H1 (cell line): ENCODE measurements at regions not wholly inside any gene's neighbourhood (a gene's known extent, or its start where the extent isn't known, plus 50 kb on each side); places are given as distances from the start of the nearest gene placed in this dataset.

Experiments
- CTCF ChIA-PET: fragments of 300-600 bp; sonication (Branson Sonifier 250); formaldehyde crosslinking; loops from one replicate; lab custom pipeline; 2021; ENCODE audit not compliant: partially characterized antibody; lab: Charles Lee
- POLR2A ChIA-PET: fragments of 300-600 bp; sonication (Branson Sonifier 250); formaldehyde crosslinking; loops from one replicate; lab custom pipeline; 2021; ENCODE audit warnings: inconsistent platforms; ENCODE audit not compliant: partially characterized antibody; lab: Charles Lee
- DNase-seq, 2 experiments: peaks; one replicate each; pipeline versions ENCODE4 v3.0.0 to v3.0.0-alpha.2; 2010 to 2022; ENCODE audit warnings: low spot score in 2 of 2, low read depth in 1 of 2, mixed read lengths in 1 of 2
- FAIRE-seq: peaks from 2 replicates; lab custom pipeline; 2011; peaks lifted over from hg19 to GRCh38; lab: Jason Lieb, UNC
- H2AFZ ChIP-seq: 2 replicates; pipeline ENCODE4 v1.8.1; 2012; ENCODE audit warnings: low read length, inconsistent platforms
- H2AK5ac ChIP-seq: 2 replicates; pipeline ENCODE4 v1.6.1; 2013; ENCODE audit warnings: low read depth, low read length
- H2BK120ac ChIP-seq: replicated peaks from 2 replicates; pipeline ENCODE3; 2013; ENCODE audit warnings: low read depth, low read length, inconsistent platforms
- H2BK12ac ChIP-seq: 2 replicates; pipeline ENCODE4 v1.6.1; 2013; ENCODE audit warnings: low read depth, low read length
- H2BK15ac ChIP-seq: 2 replicates; pipeline ENCODE4 v1.6.1; 2013; ENCODE audit warnings: low read length
- H2BK20ac ChIP-seq: 2 replicates; pipeline ENCODE4 v1.6.1; 2013; ENCODE audit warnings: low read length
- H2BK5ac ChIP-seq: 2 replicates; pipeline ENCODE4 v1.6.1; 2013; ENCODE audit warnings: low read depth, low read length
- H3K14ac ChIP-seq: 2 replicates; pipeline ENCODE4 v1.6.1; 2013; ENCODE audit warnings: inconsistent platforms; ENCODE audit not compliant: insufficient read length
- H3K18ac ChIP-seq: 2 replicates; pipeline ENCODE4 v1.6.1; 2013; ENCODE audit warnings: low read length; ENCODE audit errors: extremely low read depth
- H3K23ac ChIP-seq: 2 replicates; pipeline ENCODE4 v1.6.1; 2013; ENCODE audit warnings: inconsistent platforms; ENCODE audit not compliant: insufficient read length
- H3K23me2 ChIP-seq: 2 replicates; pipeline ENCODE4 v1.6.1; 2013; ENCODE audit warnings: low read depth, low read length
- H3K27ac ChIP-seq: 2 replicates; pipeline ENCODE4 v1.6.1; 2011; ENCODE audit warnings: low read depth, low read length, inconsistent platforms
- H3K27me3 ChIP-seq, 4 experiments: replicated peaks in 1 of 4; 1 replicate in 1 of 4; 2 replicates in 3 of 4; pipeline versions ENCODE4 v1.6.1 to v1.8.1; 2011 to 2013; ENCODE audit warnings: low read length in 3 of 4, mild to moderate bottlenecking in 3 of 4, inconsistent platforms in 2 of 4, mixed read lengths in 2 of 4, moderate library complexity in 1 of 4; ENCODE audit not compliant: control insufficient read depth in 3 of 4, insufficient read depth in 3 of 4; ENCODE audit errors: extremely low read depth in 1 of 4
- H3K36me3 ChIP-seq, 4 experiments: 2 replicates each; pipeline versions ENCODE4 v1.6.1 to v1.8.1; 2011 to 2013; ENCODE audit warnings: mild to moderate bottlenecking in 4 of 4, low read length in 3 of 4, moderate library complexity in 2 of 4, control low read depth in 1 of 4, inconsistent platforms in 1 of 4; ENCODE audit not compliant: insufficient read depth in 4 of 4, control insufficient read depth in 2 of 4
- H3K4ac ChIP-seq: replicated peaks from 2 replicates; pipeline ENCODE3; 2013; ENCODE audit warnings: low read length, low read depth, mixed read lengths, inconsistent platforms; ENCODE audit not compliant: insufficient read length
- H3K4me1 ChIP-seq, 4 experiments: replicated peaks in 1 of 4; 1 replicate in 1 of 4; 2 replicates in 3 of 4; pipeline versions ENCODE4 v1.6.1 to v1.8.1; 2011 to 2013; ENCODE audit warnings: low read length in 3 of 4, inconsistent platforms in 2 of 4, mixed read lengths in 1 of 4; ENCODE audit not compliant: insufficient read depth in 4 of 4, control insufficient read depth in 3 of 4
- H3K4me2 ChIP-seq, 2 experiments: 2 replicates each; pipeline versions ENCODE4 v1.6.1 to v1.8.1; 2011 to 2013; ENCODE audit warnings: low read depth in 2 of 2, low read length in 2 of 2, control low read depth in 1 of 2, inconsistent platforms in 1 of 2, mild to moderate bottlenecking in 1 of 2; ENCODE audit not compliant: insufficient read depth in 1 of 2
- H3K4me3 ChIP-seq, 4 experiments: fragments of 200-600, 300-600 bp in 1 of 4; sonication (generic), shearing (Covaris generic), sonication (Bioruptor Twin) in 1 of 4; 2 replicates each; pipeline versions ENCODE4 v1.5.1 to v1.8.1; 2011 to 2016; ENCODE audit warnings: low read length in 4 of 4, low read depth in 3 of 4, control low read depth in 2 of 4, inconsistent platforms in 2 of 4, mild to moderate bottlenecking in 2 of 4, mixed read lengths in 1 of 4, moderate library complexity in 1 of 4; ENCODE audit not compliant: insufficient read depth in 2 of 4; ENCODE audit errors: extremely low read depth in 1 of 4
- H3K56ac ChIP-seq: replicated peaks from 2 replicates; pipeline ENCODE3; 2013; ENCODE audit warnings: low read depth, mild to moderate bottlenecking, mixed read lengths, low read length, inconsistent platforms; ENCODE audit not compliant: insufficient read length
- H3K79me1 ChIP-seq: 2 replicates; pipeline ENCODE4 v1.6.1; 2013; ENCODE audit warnings: low read depth, low read length, control low read depth
- H3K79me2 ChIP-seq, 2 experiments: 2 replicates each; pipeline versions ENCODE4 v1.6.1 to v1.8.1; 2012 to 2013; ENCODE audit warnings: low read length in 2 of 2, mild to moderate bottlenecking in 2 of 2, inconsistent platforms in 1 of 2; ENCODE audit not compliant: insufficient read depth in 2 of 2, control insufficient read depth in 1 of 2
- H3K9ac ChIP-seq, 4 experiments: replicated peaks in 1 of 4; 1 replicate in 1 of 4; 2 replicates in 3 of 4; pipeline versions ENCODE4 v1.6.1 to v1.8.1; 2011 to 2013; ENCODE audit warnings: low read depth in 3 of 4, low read length in 3 of 4, control low read depth in 2 of 4, mild to moderate bottlenecking in 2 of 4, moderate library complexity in 2 of 4, inconsistent platforms in 1 of 4; ENCODE audit errors: extremely low read depth in 1 of 4
- H3K9me3 ChIP-seq, 2 experiments: 2 replicates each; pipeline versions ENCODE4 v1.6.1 to v1.8.1; 2012 to 2013; ENCODE audit warnings: mild to moderate bottlenecking in 2 of 2, moderate library complexity in 2 of 2, control low read depth in 1 of 2, inconsistent platforms in 1 of 2, low read depth in 1 of 2, low read length in 1 of 2, mixed read lengths in 1 of 2; ENCODE audit not compliant: insufficient read depth in 2 of 2
- H4K20me1 ChIP-seq, 2 experiments: replicated peaks in 1 of 2; 2 replicates each; pipeline versions ENCODE3 to v1.8.1; 2011 to 2013; ENCODE audit warnings: inconsistent platforms in 2 of 2, low read length in 2 of 2, mild to moderate bottlenecking in 1 of 2; ENCODE audit not compliant: insufficient read depth in 2 of 2, control insufficient read depth in 1 of 2
- H4K5ac ChIP-seq: 2 replicates; pipeline ENCODE4 v1.6.1; 2013; ENCODE audit warnings: low read length, low read depth, mixed read lengths, inconsistent platforms; ENCODE audit not compliant: insufficient read length
- H4K8ac ChIP-seq: 2 replicates; pipeline ENCODE4 v1.8.0; 2013; ENCODE audit warnings: mild to moderate bottlenecking, moderate library complexity, low read length, inconsistent platforms; ENCODE audit not compliant: insufficient read depth; ENCODE audit errors: extremely low read depth
- H4K91ac ChIP-seq: replicated peaks from 2 replicates; pipeline ENCODE3; 2013; ENCODE audit warnings: low read length, mixed read lengths, inconsistent platforms; ENCODE audit not compliant: insufficient read length
- ASH2L ChIP-seq: fragments of 200-600, 300-600 bp; sonication (generic); IDR thresholded peaks from one replicate; pipeline ENCODE4 v1.7.1; 2017; ENCODE audit warnings: low read length
- ATF2 ChIP-seq: IDR thresholded peaks from 2 replicates; pipeline ENCODE4 v1.6.1; 2012; ENCODE audit warnings: low read length, inconsistent platforms
- E2F6 ChIP-seq: IDR thresholded peaks from 2 replicates; pipeline ENCODE4 v1.6.1; 2012; ENCODE audit warnings: inconsistent platforms
- EZH2 ChIP-seq: fragments of 200-600 bp; sonication (generic); IDR thresholded peaks from 2 replicates; pipeline ENCODE4 v1.7.1; 2012; ENCODE audit warnings: low read depth, mild to moderate bottlenecking, moderate library complexity, low read length, inconsistent platforms; ENCODE audit not compliant: severe bottlenecking
- FOSL1 ChIP-seq: IDR thresholded peaks from 2 replicates; pipeline ENCODE4 v1.6.1; 2011; ENCODE audit warnings: mild to moderate bottlenecking, low read depth, low read length, moderate library complexity; ENCODE audit not compliant: insufficient read depth
- KDM5A ChIP-seq: fragments of 200-600 bp; IDR thresholded peaks from 2 replicates; pipeline ENCODE4 v1.7.1; 2012; ENCODE audit warnings: mild to moderate bottlenecking, low read length, inconsistent platforms, mixed read lengths
- RAD21 ChIP-seq, 2 experiments: IDR thresholded peaks in 1 of 2; conservative IDR thresholded peaks in 1 of 2; 2 replicates each; pipeline ENCODE4 v1.6.1; 2011; ENCODE audit warnings: low read depth in 2 of 2, low read length in 2 of 2, improper control_type of control experiment in 1 of 2, inconsistent platforms in 1 of 2, mild to moderate bottlenecking in 1 of 2, moderate library complexity in 1 of 2
- SIN3A ChIP-seq, 2 experiments: IDR thresholded peaks in 1 of 2; conservative IDR thresholded peaks in 1 of 2; 2 replicates each; pipeline ENCODE4 v1.6.1; 2011 to 2012; ENCODE audit warnings: low read length in 2 of 2, improper control_type of control experiment in 1 of 2, low read depth in 1 of 2, mild to moderate bottlenecking in 1 of 2
- SIRT6 ChIP-seq: IDR thresholded peaks from one replicate; pipeline ENCODE4 v1.7.1; 2012; ENCODE audit warnings: low read length, inconsistent platforms
- TBP ChIP-seq: IDR thresholded peaks from 2 replicates; pipeline ENCODE4 v1.6.1; 2011; ENCODE audit warnings: low read depth, low read length, improper control_type of control experiment
- WGBS, 2 experiments: shearing (Covaris generic) in 1 of 2; methylation state at CpG; one replicate each; pipeline versions ENCODE4 v1.1.6 to v1.1.7; 2013 to 2015; ENCODE audit warnings: low lambda C conversion rate in 2 of 2, mixed read lengths in 2 of 2, inconsistent platforms in 1 of 2, low coverage in 1 of 2, missing lambda C conversion rate in 1 of 2; ENCODE audit not compliant: insufficient replicate concordance in 2 of 2, insufficient coverage in 1 of 2, insufficient read length in 1 of 2; ENCODE audit errors: extremely low coverage in 1 of 2, missing lambda C conversion rate in 1 of 2; 5-methylcytosine and 5-hydroxymethylcytosine counted together

- H3K4ac ChIP-seq: no peak overlapping the region
- no peak overlapping the region for H3K14ac ChIP-seq
- H3K18ac ChIP-seq: no peak overlapping the region
- no peak overlapping the region for H3K56ac ChIP-seq
- H2BK15ac ChIP-seq: no peak overlapping the region
- no peak overlapping the region for H4K5ac ChIP-seq
- H4K91ac ChIP-seq: no peak overlapping the region
- no peak overlapping the region for H3K4me3 ChIP-seq
- DNase-seq: no peak
- H3K23me2 ChIP-seq: no peaks in the 10 kb centered on the region; the same call in 1 of the 2 replicates
- H2BK5ac ChIP-seq: no peak overlapping the region
- no peaks in the 10 kb centered on the region for H3K79me2 ChIP-seq
- no peak overlapping the region for H2AFZ ChIP-seq
- H3K4me1 ChIP-seq: no peaks in the 10 kb centered on the region; a peak in 1 of 7 replicates
- POLR2A ChIA-PET: no interaction called here
- H3K27ac ChIP-seq: no peak overlapping the region
- H2BK120ac ChIP-seq: no peak overlapping the region
- H4K20me1 ChIP-seq: no peaks in the 10 kb centered on the region
- no peak overlapping the region for H3K23ac ChIP-seq
- no peak for FAIRE-seq
- H3K4me2 ChIP-seq: no peak overlapping the region
- H3K36me3 ChIP-seq: no peaks in the 10 kb centered on the region
- no peak overlapping the region for H2AK5ac ChIP-seq
- H3K9me3 ChIP-seq: peaks cover 18 to 62% of the 10 kb centered on the region in 2 experiments
- H2BK20ac ChIP-seq: no peak overlapping the region
- no peak overlapping the region for H4K8ac ChIP-seq
- no peaks in the 10 kb centered on the region for H3K79me1 ChIP-seq
- no peaks in the 10 kb centered on the region; a peak in 1 of 7 replicates for H3K27me3 ChIP-seq
- H3K9ac ChIP-seq: no peak overlapping the region
- no peak overlapping the region for H2BK12ac ChIP-seq
- 86% methylated on average over 16 of the region's 16 CpGs; no CpG with 5 or more reads in 1 of the 2 experiments for WGBS, 2 experiments
- CTCF ChIA-PET: interaction anchor here (1.3 kb wide), 1 partner anchor 143 kb away, joined by 3 read pairs; no protein-coding TSS in a partner anchor
- no peak for TF ChIP-seq EZH2
- TF ChIP-seq TBP: no peak
- TF ChIP-seq KDM5A: no peak
- no peak for TF ChIP-seq SIRT6
- no peak for TF ChIP-seq ASH2L
- TF ChIP-seq RAD21 (IDR thresholded peaks at IDR 0.05 in 1 of 2, conservative IDR thresholded peaks at IDR 0.05 in 1 of 2; ENCODE audit: low read depth in 2 of 2, low read length in 2 of 2): no peak
- TF ChIP-seq E2F6: no peak
- no peak for TF ChIP-seq ATF2
- no peak for TF ChIP-seq FOSL1
- TF ChIP-seq SIN3A (conservative IDR thresholded peaks at IDR 0.05 in 1 of 2, IDR thresholded peaks at IDR 0.05 in 1 of 2; ENCODE audit: low read depth in 1 of 2, low read length in 2 of 2): no peak
Observed at GRCh38 chr7:153523320-153524015, 528.7 kb upstream of the DPP6 start.
